H1 (cell line): ENCODE measurements at regions not wholly inside any gene's neighbourhood (a gene's known extent, or its start where the extent isn't known, plus 50 kb on each side); places are given as distances from the start of the nearest gene placed in this dataset.

Source experiments
- CEBPB ChIP-seq: IDR thresholded peaks from 2 replicates; pipeline ENCODE4 v1.6.1; 2012; ENCODE audit warnings: low read depth, low read length
- RBBP5 ChIP-seq: IDR thresholded peaks from 2 replicates; pipeline ENCODE4 v1.7.1; 2012; ENCODE audit warnings: low read depth, mild to moderate bottlenecking, inconsistent platforms, low read length, moderate library complexity, borderline replicate concordance
- TAF1 ChIP-seq: IDR thresholded peaks from 2 replicates; pipeline ENCODE4 v1.6.1; 2011; ENCODE audit warnings: mild to moderate bottlenecking, low read depth, low read length

- TF ChIP-seq CEBPB (no peak), RBBP5 (no peak), TAF1 (no peak)
Measured at GRCh38 chr4:177612684-177613083, 170.4 kb upstream of the AGA start (continued).
